ENCODE measurements at regions not wholly inside any gene's neighbourhood (a gene's known extent, or its start where the extent isn't known, plus 50 kb on each side); places are given as distances from the start of the nearest gene placed in this dataset.

GRCh38 chr16:73226675-73227074 is 178.7 kb upstream of the ZFHX3 start:
- TF ChIP-seq CTCF (IDR thresholded peaks at IDR 0.05 in 2 of 3, conservative IDR thresholded peaks at IDR 0.05 in 1 of 3; ENCODE audit: borderline replicate concordance in 1 of 3, insufficient read depth in 1 of 3, low read depth in 2 of 3, low read length in 2 of 3) (no peak), SIN3A (IDR thresholded peaks at IDR 0.05; ENCODE audit: low read depth) (no peak), POLR2A (IDR thresholded peaks at IDR 0.05; ENCODE audit: borderline replicate concordance, extremely low read depth, insufficient read depth, insufficient read length) (no peak), JUND (IDR thresholded peaks at IDR 0.05) (no peak), SRF (IDR thresholded peaks at IDR 0.05; ENCODE audit: low read depth) (no peak), CBX3 (IDR thresholded peaks at IDR 0.05; ENCODE audit: low read depth) (no peak), CEBPB (IDR thresholded peaks at IDR 0.05; ENCODE audit: low read depth) (no peak), EGR1 (IDR thresholded peaks at IDR 0.05; ENCODE audit: low read depth) (no peak), YY1 (IDR thresholded peaks at IDR 0.05; ENCODE audit: extremely low read depth, insufficient replicate concordance, low read depth, low read length) (no peak), POLR2AphosphoS5 (IDR thresholded peaks at IDR 0.05; ENCODE audit: low read depth, low read length) (no peak), RAD21 (IDR thresholded peaks at IDR 0.05; ENCODE audit: low read depth) (no peak), EZH2phosphoT487 (IDR thresholded peaks at IDR 0.05; ENCODE audit: borderline replicate concordance) (no peak), REST (IDR thresholded peaks at IDR 0.05; ENCODE audit: low read depth) (no peak), MAX (IDR thresholded peaks at IDR 0.05) (no peak)
